Occipital lobe (tissue), 1 donor: ENCODE measurements at regions not wholly inside any gene's neighbourhood (a gene's known extent, or its start where the extent isn't known, plus 50 kb on each side); places are given as distances from the start of the nearest gene placed in this dataset.

Experiments used
- DNase-seq: peaks from one replicate; lab custom pipeline; 2025; lab: John Stamatoyannopoulos, UW

- no peak for DNase-seq
Measured at GRCh38 chr6:140077827-140078560, 703.5 kb upstream of the CITED2 start.

- no peak for DNase-seq
Measured at GRCh38 chr6:140076105-140076504, 701.7 kb upstream of the CITED2 start.

GRCh38 chr6:140073456-140073855, 699.0 kb upstream of the CITED2 start:
- DNase-seq, result no peak

GRCh38 chr6:140071601-140072062, 697.2 kb upstream of the CITED2 start:
- no peak for DNase-seq

- no peak for DNase-seq
Measured at GRCh38 chr6:140070846-140071473, 696.5 kb upstream of the CITED2 start.

GRCh38 chr6:140069576-140069975, 695.1 kb upstream of the CITED2 start:
- DNase-seq, result no peak

- no peak for DNase-seq
Measured at GRCh38 chr6:140068801-140069200, 694.4 kb upstream of the CITED2 start.

- DNase-seq, result no peak
Measured at GRCh38 chr6:140064366-140064765, 689.9 kb upstream of the CITED2 start.

GRCh38 chr6:140063021-140063399, 688.6 kb upstream of the CITED2 start:
- DNase-seq, result no peak

GRCh38 chr6:140062043-140063020, 687.9 kb upstream of the CITED2 start:
- DNase-seq, result no peak

- DNase-seq, result no peak
Measured at GRCh38 chr6:140061110-140062042, 686.9 kb upstream of the CITED2 start.

- no peak for DNase-seq
Measured at GRCh38 chr6:140059947-140060346, 685.5 kb upstream of the CITED2 start.

- no peak for DNase-seq
Measured at GRCh38 chr6:140058863-140059262, 684.4 kb upstream of the CITED2 start.

- DNase-seq, result no peak
Measured at GRCh38 chr6:140052736-140053729, 678.6 kb upstream of the CITED2 start.

GRCh38 chr6:140051521-140052512, 677.4 kb upstream of the CITED2 start:
- DNase-seq, result no peak

- peak; percentile 26 for DNase-seq
Measured at GRCh38 chr6:140050101-140050995, 675.9 kb upstream of the CITED2 start.

GRCh38 chr6:140049251-140049650, 674.8 kb upstream of the CITED2 start:
- DNase-seq, result no peak
